GM19372 (cell line): ENCODE measurements at regions not wholly inside any gene's neighbourhood (a gene's known extent, or its start where the extent isn't known, plus 50 kb on each side); places are given as distances from the start of the nearest gene placed in this dataset.
A peak's percentile ranks its signal among the peaks of the same experiment; 100 is the strongest.
"Not testable (repeated sequence)": the region's sequence is repeated elsewhere in the genome, so short reads cannot be mapped to it uniquely, and the experiment has no call there.

Source experiments
- ATAC-seq: cut with Tn5 transposase; IDR thresholded peaks from one replicate; pipeline ENCODE4 v1.9.1; 2021; ENCODE audit warnings: mild to moderate bottlenecking, low read depth, moderate library complexity; ENCODE audit not compliant: unreplicated experiment

- no peak for ATAC-seq
Observed at GRCh38 chr1:239956263-239956662, 135.4 kb upstream of the FMN2 start.

DNA sequence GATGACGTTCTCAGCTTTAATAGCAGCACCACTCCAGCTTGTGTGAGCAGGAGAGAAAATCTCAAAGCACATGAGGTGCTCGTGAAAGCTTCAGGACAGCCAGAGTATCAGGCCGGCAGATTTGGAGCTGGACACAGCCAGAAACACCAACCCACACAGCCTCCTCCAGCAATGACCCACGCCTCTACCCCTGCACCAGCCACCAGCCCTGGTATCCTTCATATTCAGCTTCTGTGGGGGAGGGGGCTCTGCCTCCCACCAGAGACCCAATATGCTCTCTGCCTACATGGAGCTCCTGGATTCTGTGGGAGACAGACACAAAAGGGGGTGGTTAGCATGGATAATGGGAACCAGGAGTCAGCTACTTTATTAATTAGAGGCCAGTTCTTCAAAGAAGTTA is 133.6 kb upstream of the FMN2 start:
- ATAC-seq, result no peak

- no peak for ATAC-seq
Observed at GRCh38 chr1:239960366-239960765, 131.3 kb upstream of the FMN2 start.

DNA sequence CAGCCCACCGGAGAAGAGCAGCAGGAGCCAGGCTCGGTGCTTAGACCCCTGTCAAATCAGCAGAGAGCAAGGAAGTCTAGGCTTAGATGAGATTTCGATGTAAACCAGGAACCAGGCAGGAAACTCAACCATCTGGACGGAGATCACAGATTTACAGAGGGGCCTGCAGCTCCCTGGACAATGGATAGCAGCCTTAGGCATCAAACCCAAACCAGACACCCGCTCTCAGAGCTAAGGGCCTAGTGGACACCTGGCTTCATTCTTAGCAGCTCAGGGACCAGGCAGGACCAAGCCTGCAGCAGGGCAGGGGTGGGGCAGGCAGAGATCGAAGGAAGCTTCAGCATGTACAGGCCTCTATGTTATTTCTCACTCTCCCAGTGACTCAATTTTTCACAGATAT is 127.8 kb upstream of the FMN2 start:
- no peak for ATAC-seq

DNA sequence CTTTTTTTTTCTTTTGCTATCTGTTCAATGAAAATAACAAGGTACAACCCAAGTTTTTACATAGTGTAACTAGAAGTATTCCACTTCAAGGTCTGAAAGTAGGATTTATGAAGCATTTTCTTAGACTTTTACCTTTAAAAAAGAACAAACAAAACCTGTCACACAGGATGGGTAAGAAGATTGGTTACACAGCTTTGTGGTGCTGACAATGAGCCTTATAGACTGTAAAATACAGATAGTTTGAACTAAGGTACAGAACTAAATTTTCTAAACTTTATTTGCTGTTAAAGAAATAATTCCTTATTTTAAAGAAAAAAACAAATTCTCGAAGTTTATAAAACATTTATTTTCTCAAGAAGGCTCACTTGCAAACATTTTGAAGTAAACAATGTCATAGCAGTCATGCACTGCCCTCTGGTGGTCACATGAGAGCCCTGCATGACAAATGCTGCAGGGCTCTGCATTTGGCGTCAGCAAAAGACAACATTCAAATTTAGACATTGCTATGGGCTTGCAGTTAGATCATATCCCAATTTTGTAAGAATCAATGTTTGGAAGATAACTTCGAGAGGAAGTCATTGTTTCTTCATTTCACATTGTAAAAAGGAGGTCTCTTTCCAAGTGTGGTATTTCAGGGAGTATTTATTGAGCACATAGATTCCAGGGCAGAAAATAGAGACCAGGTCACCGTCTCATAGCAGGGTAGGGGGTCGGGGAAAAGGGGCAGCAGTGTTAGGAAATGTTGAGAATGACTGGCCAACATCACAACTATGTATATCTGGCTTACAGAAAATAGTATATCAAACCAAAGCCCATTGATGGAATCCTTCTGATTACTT is 115.3 kb upstream of the FMN2 start:
- ATAC-seq, result peak; percentile 85

DNA sequence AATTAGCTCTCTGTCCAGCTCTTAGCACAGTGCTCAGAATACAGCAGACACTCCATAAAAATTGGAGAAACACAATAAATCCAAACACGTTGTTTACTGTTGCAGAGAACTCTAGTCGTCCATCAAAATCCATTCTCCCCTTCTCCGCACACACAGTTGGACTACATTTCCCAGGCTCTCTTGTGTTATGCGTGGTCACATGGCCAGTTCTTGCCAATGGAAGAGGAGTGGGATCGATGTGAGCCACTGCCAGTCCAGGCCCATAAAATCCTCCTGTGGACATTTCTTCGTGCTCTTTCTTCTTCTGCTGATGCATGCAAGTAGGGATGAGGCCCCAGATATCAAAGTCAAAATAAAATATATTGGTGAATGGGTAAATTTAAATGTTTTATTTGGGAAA is 114.3 kb upstream of the FMN2 start:
- no peak for ATAC-seq

DNA sequence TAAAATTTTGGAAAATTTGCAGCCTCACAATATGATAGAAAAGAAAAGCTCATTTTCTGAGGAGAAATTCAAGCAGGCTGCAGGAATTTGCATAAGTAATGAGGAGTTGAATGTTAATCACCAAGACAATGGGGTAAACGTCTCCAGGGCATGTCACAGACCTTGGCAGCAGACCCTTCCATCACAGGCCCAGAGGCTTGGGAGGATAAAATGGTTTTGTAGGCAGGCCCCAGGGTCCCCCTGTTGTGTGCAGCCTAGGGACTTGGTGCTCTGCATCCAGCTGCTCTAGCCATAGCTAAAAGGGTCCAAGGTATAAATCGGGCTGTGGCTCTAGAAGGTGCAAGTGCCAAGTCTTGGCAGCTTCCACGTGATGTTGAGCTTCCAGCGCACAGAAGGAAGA is 112.2 kb upstream of the FMN2 start:
- no peak for ATAC-seq

- ATAC-seq, result no peak
Observed at GRCh38 chr1:239982762-239983161, 108.9 kb upstream of the FMN2 start.

DNA sequence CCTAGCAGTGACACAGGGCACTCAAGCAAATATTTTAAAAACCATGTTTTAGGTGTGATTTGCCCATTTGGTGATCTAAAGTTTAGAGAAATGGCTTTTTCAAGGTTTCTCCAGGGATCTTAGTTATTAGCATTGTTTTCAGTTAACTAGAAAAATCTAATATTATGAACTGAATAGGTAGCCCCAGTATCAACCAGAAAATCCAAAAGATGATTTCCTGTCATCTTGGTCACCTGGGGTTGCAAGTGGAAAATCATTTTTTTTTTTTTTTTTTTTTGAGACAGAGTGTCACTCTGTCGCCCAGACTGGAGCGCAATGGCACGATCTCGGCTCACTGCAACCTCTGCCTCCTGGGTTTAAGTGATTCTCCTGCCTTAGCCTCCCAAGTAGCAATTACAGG is 106.6 kb upstream of the FMN2 start:
- ATAC-seq, result no peak

GRCh38 chr1:239987103-239987745 is 104.5 kb upstream of the FMN2 start:
- ATAC-seq, result no peak

DNA sequence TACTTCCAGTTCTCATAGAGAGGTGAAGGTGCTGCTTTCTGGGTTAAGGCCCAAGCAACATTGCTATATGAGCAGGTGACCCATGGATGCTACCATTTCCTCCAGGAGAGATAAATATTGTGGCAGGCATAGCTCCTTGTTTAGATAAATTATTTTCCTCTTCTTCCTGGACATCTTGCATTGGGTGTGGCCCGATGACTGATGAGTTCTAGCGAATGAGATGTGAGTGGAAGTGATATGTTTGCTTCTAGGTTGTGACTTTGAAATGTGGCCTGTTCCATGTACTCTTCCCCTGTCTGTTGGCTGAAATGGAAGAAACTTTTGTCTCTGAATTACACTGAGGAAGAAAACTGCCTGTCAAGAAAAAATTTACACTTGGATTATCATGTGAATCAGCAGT is 101.7 kb upstream of the FMN2 start:
- ATAC-seq, result no peak

DNA sequence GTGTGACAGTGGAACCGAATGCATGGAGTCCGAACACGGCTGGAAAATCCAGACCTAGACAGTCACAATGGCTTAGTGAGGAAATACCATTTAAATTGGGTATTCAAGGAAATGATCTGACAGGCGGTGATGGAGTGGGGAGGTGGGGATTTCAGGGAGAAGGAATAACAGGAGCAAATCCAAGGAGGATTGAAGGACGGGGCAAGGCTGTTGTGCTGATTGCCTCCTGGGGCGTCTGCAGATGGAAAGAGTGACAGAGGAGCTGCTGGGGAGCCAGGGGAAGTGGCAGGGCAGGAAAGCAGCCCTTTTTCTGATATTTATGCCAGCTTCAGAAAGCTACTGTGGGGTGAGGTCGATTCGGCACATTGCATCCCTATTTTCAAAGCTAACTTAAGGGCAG is 99.1 kb upstream of the FMN2 start:
- ATAC-seq, result not testable (repeated sequence)

- ATAC-seq, result no peak
Observed at GRCh38 chr1:239993366-239993765, 98.3 kb upstream of the FMN2 start.

- ATAC-seq, result no peak
Observed at GRCh38 chr1:239995281-239995680, 96.4 kb upstream of the FMN2 start.

DNA sequence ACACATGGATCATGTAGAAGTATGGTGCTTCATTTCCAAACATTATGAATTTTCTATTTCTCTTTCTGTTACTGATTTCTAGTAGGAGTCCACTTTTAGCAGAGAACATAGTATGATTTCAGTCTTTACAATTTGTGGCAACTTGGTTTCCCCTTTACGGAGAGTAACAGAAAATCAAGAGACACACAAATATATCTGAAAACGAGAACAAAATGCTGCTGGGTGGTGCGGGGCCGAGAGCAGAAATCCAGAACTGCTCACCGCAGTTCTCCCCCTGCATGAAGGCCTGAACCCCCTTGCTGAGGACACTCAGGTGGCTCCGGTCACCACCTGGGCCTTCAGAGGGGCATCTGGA is 94.5 kb upstream of the FMN2 start:
- no peak for ATAC-seq

DNA sequence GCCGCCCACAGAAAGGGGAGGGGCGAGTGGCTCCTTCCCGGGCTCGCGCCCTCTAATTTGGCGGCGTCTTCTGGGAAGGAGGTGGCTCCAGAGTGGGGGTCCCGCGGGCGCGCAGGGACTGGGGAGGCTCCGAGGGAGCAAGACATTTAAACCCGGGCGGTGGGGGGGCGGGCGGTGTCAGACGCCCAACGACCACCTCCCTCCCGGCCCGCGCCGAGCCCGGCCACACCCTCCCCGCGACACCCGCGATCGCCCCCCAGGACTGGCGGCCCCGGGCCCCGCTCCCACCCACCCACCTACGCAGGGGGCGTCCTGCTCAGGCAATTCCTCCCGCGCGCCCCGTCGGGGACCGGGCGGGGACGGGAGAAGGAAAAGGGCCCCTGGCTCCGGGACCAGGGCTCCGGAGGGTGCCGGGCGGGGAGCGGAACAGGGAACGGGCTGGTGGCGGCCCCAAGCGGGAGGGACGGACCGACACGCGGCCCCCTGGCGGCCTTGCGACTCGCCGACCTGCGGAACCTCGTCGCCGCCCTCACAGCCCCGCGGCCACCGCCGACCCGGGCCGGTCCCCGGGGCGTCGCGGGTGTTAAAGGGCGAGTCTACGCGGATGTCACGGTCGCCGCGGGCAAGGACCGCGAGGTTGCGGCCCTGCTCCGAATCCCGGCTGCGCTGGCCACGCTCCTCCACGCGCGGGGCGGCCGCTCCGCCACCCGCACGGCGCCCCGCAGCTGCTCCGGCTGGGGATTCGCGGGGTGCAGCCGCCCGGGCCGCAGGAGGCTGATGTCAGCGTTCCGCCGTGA is 94.0 kb upstream of the FMN2 start:
- ATAC-seq, result no peak

DNA sequence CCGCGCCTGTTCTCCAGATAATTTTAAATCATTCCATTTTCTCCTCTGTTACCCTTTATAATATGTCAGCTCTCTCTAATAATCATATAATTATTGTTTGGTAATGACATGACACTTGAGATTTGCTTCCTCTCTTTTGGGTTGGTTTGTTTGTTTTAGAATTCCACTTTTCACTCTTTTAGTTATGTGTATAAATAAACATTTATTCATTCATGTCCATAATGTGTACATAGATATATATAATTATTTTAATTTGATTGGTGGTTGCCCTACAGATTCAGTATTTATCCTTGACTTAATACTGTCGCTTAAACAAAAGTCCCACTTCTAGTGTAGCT is 93.4 kb upstream of the FMN2 start:
- no peak for ATAC-seq

- no peak for ATAC-seq
Observed at GRCh38 chr1:239999170-239999569, 92.5 kb upstream of the FMN2 start.

GRCh38 chr1:240000634-240001033 is 91.0 kb upstream of the FMN2 start:
- ATAC-seq, result no peak

DNA sequence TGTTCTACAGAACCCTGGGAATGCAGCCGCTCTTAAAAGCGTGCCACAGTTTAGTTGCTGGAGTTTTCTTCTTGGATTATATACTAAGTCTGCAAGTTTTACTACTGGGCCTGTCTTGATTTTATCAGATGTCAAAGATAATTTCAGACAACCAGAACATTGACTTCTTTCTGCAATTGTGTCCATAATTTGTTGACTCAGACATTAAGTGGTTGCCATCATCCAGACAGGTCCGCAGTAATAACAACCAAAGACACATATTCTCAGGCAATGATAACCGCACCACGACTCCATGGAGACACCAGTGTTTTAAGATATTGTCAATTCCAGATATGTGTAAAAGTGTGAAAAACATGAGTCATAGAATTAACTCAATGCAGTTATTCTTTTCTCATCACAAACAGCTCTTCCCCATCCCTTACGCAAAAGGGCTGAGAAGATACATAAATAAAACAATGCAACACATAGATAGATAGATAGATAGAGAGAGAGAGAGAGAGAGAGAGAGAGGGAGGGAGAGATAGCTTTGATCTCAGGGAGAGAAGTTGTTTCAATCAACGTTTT is 90.4 kb upstream of the FMN2 start:
- no peak for ATAC-seq

GRCh38 chr1:240004086-240004749 is 87.5 kb upstream of the FMN2 start:
- no peak for ATAC-seq
